HepG2 (cell line): ENCODE measurements at regions not wholly inside any gene's neighbourhood (a gene's known extent, or its start where the extent isn't known, plus 50 kb on each side); places are given as distances from the start of the nearest gene placed in this dataset.

Source experiments
- ADNP ChIP-seq: sonication (generic); formaldehyde crosslinking; IDR thresholded peaks from 2 replicates; pipeline ENCODE4 v1.4.0; 2020; ENCODE audit warnings: missing genetic modification reagents
- E2F5 ChIP-seq: sonication (generic); formaldehyde crosslinking; conservative IDR thresholded peaks from 2 replicates; pipeline ENCODE4 v1.4.0; 2020; ENCODE audit warnings: missing genetic modification reagents

- TF ChIP-seq ADNP (CRISPR knock-in tag) = no peak
- TF ChIP-seq E2F5 = no peak
These were observed 98.1 kb upstream of the SH3BP4 start for GRCh38 chr2:234853729-234854128.
